K562 (cell line): ENCODE measurements at regions not wholly inside any gene's neighbourhood (a gene's known extent, or its start where the extent isn't known, plus 50 kb on each side); places are given as distances from the start of the nearest gene placed in this dataset.
A peak's percentile ranks its signal among the peaks of the same experiment; 100 is the strongest.

Source experiments
- ATAC-seq: fragments of 200-7000 bp; cut with Tn5 transposase; 3 replicates; pipeline ENCODE4 v1.9.1; 2020; ENCODE audit warnings: moderate library complexity
- BruUV-seq: library from RNA; stranded (reverse); fragments of 400-500 nt; replicated peaks from 2 replicates; lab custom pipeline; 2021; lab: Mats Ljungman, UMichigan
- CTCF ChIA-PET: fragments of 300-600 bp; formaldehyde crosslinking; extraction: SDS; loops from one replicate; lab custom pipeline; 2021; ENCODE audit warnings: low intra/inter-chr PET ratio; lab: Yijun Ruan, JAX
- POLR2A ChIA-PET: fragments of 300-600, 350-650 bp; sonication (Branson Sonifier 250); formaldehyde crosslinking; extraction: SDS; loops from one replicate; lab custom pipeline; 2021; ENCODE audit warnings: antibody characterized with exemption, inconsistent platforms; lab: Yijun Ruan, JAX
- DNase-seq, 4 experiments: peaks; one replicate each; pipeline versions ENCODE4 v3.0.0 to v3.0.0-alpha.2; 2011 to 2018; ENCODE audit warnings: low spot score in 3 of 4, mixed read lengths in 3 of 4; ENCODE audit errors: extremely low read depth in 1 of 4
- FAIRE-seq: peaks from 2 replicates; lab custom pipeline; 2011; peaks lifted over from hg19 to GRCh38; lab: Jason Lieb, UNC
- H2AFZ ChIP-seq: 2 replicates; pipeline ENCODE4 v1.6.0; 2011; ENCODE audit warnings: low read depth, low read length, control low read depth, inconsistent platforms
- H3K27ac ChIP-seq: fragments of 200-600 bp; 3 replicates; pipeline ENCODE4 v1.8.0; 2011; ENCODE audit warnings: low read depth, mild to moderate bottlenecking, control low read depth, inconsistent platforms, low read length, moderate library complexity, mixed read lengths; ENCODE audit errors: extremely low read depth
- H3K27me3 ChIP-seq, 2 experiments: fragments of 300-600 bp in 1 of 2; 2 replicates in 1 of 2; 3 replicates in 1 of 2; pipeline versions ENCODE4 v1.6.0 to v1.8.0; 2011; ENCODE audit warnings: inconsistent platforms in 2 of 2, low read length in 2 of 2, mild to moderate bottlenecking in 1 of 2, mixed read lengths in 1 of 2, moderate library complexity in 1 of 2; ENCODE audit not compliant: control insufficient read depth in 2 of 2, insufficient read depth in 2 of 2
- H3K36me3 ChIP-seq: fragments of 300-600 bp; 3 replicates; pipeline ENCODE4 v1.8.0; 2011; ENCODE audit warnings: mild to moderate bottlenecking, low read length, inconsistent platforms; ENCODE audit not compliant: control insufficient read depth, insufficient read depth
- H3K4me1 ChIP-seq, 2 experiments: fragments of 200-600 bp in 1 of 2; replicated peaks in 1 of 2; 2 replicates in 1 of 2; 3 replicates in 1 of 2; pipeline versions ENCODE4 v1.5.1 to v1.8.0; 2011; ENCODE audit warnings: inconsistent platforms in 2 of 2, low read length in 2 of 2, mild to moderate bottlenecking in 1 of 2, mixed read lengths in 1 of 2, moderate library complexity in 1 of 2; ENCODE audit not compliant: control insufficient read depth in 2 of 2, insufficient read depth in 2 of 2
- H3K4me2 ChIP-seq: 2 replicates; pipeline ENCODE4 v1.6.1; 2011; ENCODE audit warnings: low read length, control low read depth, inconsistent platforms, mixed read lengths; ENCODE audit not compliant: insufficient read depth
- H3K4me3 ChIP-seq: fragments of 200-600 bp; sonication (generic), shearing (Covaris generic); 2 replicates; pipeline ENCODE4 v1.5.1; 2016; ENCODE audit warnings: control low read depth, inconsistent platforms
- H3K79me2 ChIP-seq: fragments of 200-600 bp; 3 replicates; pipeline ENCODE4 v1.8.0; 2011; ENCODE audit warnings: low read length, inconsistent platforms; ENCODE audit not compliant: control insufficient read depth, insufficient read depth
- H3K9ac ChIP-seq, 2 experiments: 2 replicates each; pipeline versions ENCODE4 v1.6.0 to v1.6.1; 2011; ENCODE audit warnings: low read depth in 2 of 2, low read length in 2 of 2, control low read depth in 1 of 2, inconsistent platforms in 1 of 2, mild to moderate bottlenecking in 1 of 2, mixed read lengths in 1 of 2; ENCODE audit not compliant: insufficient read depth in 1 of 2
- H3K9me1 ChIP-seq: one replicate; pipeline ENCODE4 v1.6.0; 2011; ENCODE audit warnings: inconsistent platforms, mild to moderate bottlenecking, low read length, moderate library complexity; ENCODE audit not compliant: control insufficient read depth, insufficient read depth
- H3K9me3 ChIP-seq: replicated peaks from 2 replicates; pipeline ENCODE4 v1.5.1; 2011; ENCODE audit warnings: low read depth, low read length, inconsistent platforms; ENCODE audit not compliant: control insufficient read depth, insufficient read depth
- H4K20me1 ChIP-seq: replicated peaks from 2 replicates; pipeline ENCODE4 v1.6.1; 2011; ENCODE audit warnings: low read length, inconsistent platforms, mixed read lengths; ENCODE audit not compliant: control insufficient read depth, insufficient read depth
- C11orf30 ChIP-seq: fragments of 450-650 bp; IDR thresholded peaks from 2 replicates; pipeline ENCODE4 v1.6.1; 2016; ENCODE audit warnings: low read depth, mild to moderate bottlenecking
- CBFA2T2 ChIP-seq: fragments of 450-650 bp; conservative IDR thresholded peaks from 2 replicates; pipeline ENCODE4 v1.6.1; 2017; ENCODE audit warnings: mild to moderate bottlenecking
- EP300 ChIP-seq: IDR thresholded peaks from 2 replicates; pipeline ENCODE4 v1.6.1; 2012; ENCODE audit warnings: low read length, improper control_type of control experiment
- GTF2E2 ChIP-seq: fragments of 200-800 bp; sonication (Bioruptor generic); IDR thresholded peaks from 2 replicates; pipeline ENCODE4 v1.6.1; 2016; ENCODE audit warnings: missing genetic modification characterization, missing compliant biosample characterization
- JUNB ChIP-seq: fragments of 450-650 bp; formaldehyde crosslinking; conservative IDR thresholded peaks from 2 replicates; pipeline ENCODE4 v1.4.0; 2020; ENCODE audit warnings: mild to moderate bottlenecking
- MAFF ChIP-seq: IDR thresholded peaks from 2 replicates; pipeline ENCODE4 v1.6.1; 2012; ENCODE audit warnings: low read length, improper control_type of control experiment
- MAFG ChIP-seq: fragments of 450-650 bp; conservative IDR thresholded peaks from 2 replicates; pipeline ENCODE4 v1.6.1; 2016; ENCODE audit warnings: missing genetic modification characterization, missing compliant biosample characterization
- MAFK ChIP-seq: IDR thresholded peaks from 2 replicates; pipeline ENCODE4 v1.6.1; 2011; ENCODE audit warnings: low read length, improper control_type of control experiment
- MEIS2 ChIP-seq: fragments of 450-650 bp; IDR thresholded peaks from 2 replicates; pipeline ENCODE4 v1.6.1; 2014; ENCODE audit warnings: mild to moderate bottlenecking; ENCODE audit not compliant: partially characterized antibody
- NFE2 ChIP-seq: IDR thresholded peaks from 2 replicates; pipeline ENCODE4 v1.6.1; 2014; ENCODE audit warnings: antibody characterized with exemption, low read depth
- POLR2AphosphoS5 ChIP-seq: IDR thresholded peaks from 2 replicates; pipeline ENCODE4 v1.6.1; 2011; ENCODE audit warnings: mild to moderate bottlenecking, low read depth, low read length, moderate library complexity; ENCODE audit not compliant: control insufficient read depth, insufficient read depth
- SNRNP70 ChIP-seq: fragments of 200-400 bp; formaldehyde crosslinking; optimal IDR thresholded peaks from 2 replicates; pipeline ENCODE3; 2017; ENCODE audit warnings: low read depth, low read length
- SPI1 ChIP-seq: IDR thresholded peaks from 2 replicates; pipeline ENCODE4 v1.6.1; 2011; ENCODE audit warnings: low read depth, low read length, control low read depth, borderline replicate concordance
- TRIM24 ChIP-seq, 2 experiments: fragments of 450-650 bp; IDR thresholded peaks; 2 replicates each; pipeline ENCODE4 v1.6.1; 2016
- ZBTB17 ChIP-seq: fragments of 450-650 bp; formaldehyde crosslinking; IDR thresholded peaks from 2 replicates; pipeline ENCODE4 v1.4.0; 2020; ENCODE audit warnings: mild to moderate bottlenecking
- ZNF316 ChIP-seq: fragments of 450-650 bp; IDR thresholded peaks from 2 replicates; pipeline ENCODE4 v1.6.1; 2016
- WGBS: fragments of 100-300 bp; shearing (Covaris generic); methylation state at CpG from one replicate; pipeline ENCODE4 v1.1.6; 2016; ENCODE audit warnings: low coverage, mixed read lengths; ENCODE audit not compliant: insufficient coverage; ENCODE audit errors: missing lambda C conversion rate; 5-methylcytosine and 5-hydroxymethylcytosine counted together
- in situ Hi-C: fragments of 300-500 bp; cut with MboI; formaldehyde crosslinking; loops from 4 replicates; pipeline ENCODE4 v1.15.0; 2018; ENCODE audit warnings: inconsistent platforms, mixed read lengths
- intact Hi-C: fragments of 100-400 bp; cut with micrococcal nuclease; formaldehyde crosslinking; loops from 2 replicates; pipeline ENCODE4 v1.14.2; 2022
- TF ChIP-seq, protein P1 (sequence below): fragments of 450-650 bp; IDR thresholded peaks from 2 replicates; pipeline ENCODE4 v1.6.1; 2016

DNA sequence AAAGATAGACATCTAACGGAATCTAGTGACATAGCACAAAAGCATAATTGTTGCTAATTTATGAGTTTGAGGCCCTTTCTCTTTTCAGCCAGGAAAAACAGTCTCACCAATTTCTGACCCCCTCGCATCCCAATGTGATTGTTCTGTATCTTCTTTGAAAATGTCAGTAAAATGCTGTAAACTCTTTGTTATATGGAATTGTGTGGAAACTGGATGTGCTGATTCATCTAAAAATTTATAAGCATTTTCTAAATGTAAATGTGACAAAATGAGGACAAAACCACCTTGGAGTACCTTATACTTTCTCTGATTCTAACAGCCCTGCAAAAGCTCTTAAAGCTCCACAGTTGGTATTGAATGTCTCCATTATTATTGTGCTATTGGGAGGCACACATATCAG lies 70.9 kb upstream of the MME start:
- Histone ChIP-seq H3K4me1 (peaks cover 0 to 11% of the 10 kb centered on the region in 2 experiments; a peak in 3 of 5 replicates), H3K27me3 (no peaks in the 10 kb centered on the region), H2AFZ (peak overlapping the region; percentile 23), H3K36me3 (no peaks in the 10 kb centered on the region), H3K4me2 (no peak overlapping the region), H4K20me1 (no peaks in the 10 kb centered on the region), H3K9ac (no peak overlapping the region)
- 52% methylated on average over 2 of the region's 2 CpGs for WGBS
- no peak for ATAC-seq
- no peak for TF ChIP-seq JUNB (CRISPR knock-in tag)
- TF ChIP-seq MAFG = peak; percentile 65
- no peak for TF ChIP-seq GTF2E2 (tag)
- peak; percentile 51; the same call in 1 of the 2 replicates for TF ChIP-seq MAFF
- no peak for TF ChIP-seq ZBTB17
- TF ChIP-seq POLR2AphosphoS5 = no peak
- TF ChIP-seq CBFA2T2 = no peak
- TF ChIP-seq MEIS2 = peak; percentile 44
- peak; percentile 36; the same call in 1 of the 2 replicates for TF ChIP-seq NFE2
- no peak for TF ChIP-seq TRIM24 (IDR thresholded peaks at IDR 0.05)
- TF ChIP-seq C11orf30 = peak; percentile 77
- no peak for TF ChIP-seq SPI1
- 0 out of 2 replicates have a peak, but pooled peaks have one; percentile 18 for TF ChIP-seq EP300
- TF ChIP-seq MAFK = peak; percentile 42; the same call in 1 of the 2 replicates
- TF ChIP-seq, protein P1, sequence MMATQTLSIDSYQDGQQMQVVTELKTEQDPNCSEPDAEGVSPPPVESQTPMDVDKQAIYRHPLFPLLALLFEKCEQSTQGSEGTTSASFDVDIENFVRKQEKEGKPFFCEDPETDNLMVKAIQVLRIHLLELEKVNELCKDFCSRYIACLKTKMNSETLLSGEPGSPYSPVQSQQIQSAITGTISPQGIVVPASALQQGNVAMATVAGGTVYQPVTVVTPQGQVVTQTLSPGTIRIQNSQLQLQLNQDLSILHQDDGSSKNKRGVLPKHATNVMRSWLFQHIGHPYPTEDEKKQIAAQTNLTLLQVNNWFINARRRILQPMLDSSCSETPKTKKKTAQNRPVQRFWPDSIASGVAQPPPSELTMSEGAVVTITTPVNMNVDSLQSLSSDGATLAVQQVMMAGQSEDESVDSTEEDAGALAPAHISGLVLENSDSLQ = 0 out of 2 replicates have a peak, but pooled peaks have one; percentile 11
- no peak for TF ChIP-seq SNRNP70
- peak; percentile 87 for TF ChIP-seq ZNF316
- TF ChIP-seq, all 486 proteins: peak for 9
- H3K4me3 ChIP-seq = no peak overlapping the region
- no peaks in the 10 kb centered on the region for H3K79me2 ChIP-seq
- H3K9me1 ChIP-seq = no peaks in the 10 kb centered on the region
- no peaks in the 10 kb centered on the region for H3K9me3 ChIP-seq
- no peak for FAIRE-seq
- DNase-seq = no peak
- CTCF ChIA-PET = no interaction called here
- intact Hi-C loops (no loop called here), in situ Hi-C loops (no loop called here)
- POLR2A ChIA-PET = no interaction called here
- peak overlapping the region; percentile 37; the same call in 1 of the 3 replicates for H3K27ac ChIP-seq
- no TSS peak for BruUV-seq
